GM06990 (cell line): ENCODE measurements at regions not wholly inside any gene's neighbourhood (a gene's known extent, or its start where the extent isn't known, plus 50 kb on each side); places are given as distances from the start of the nearest gene placed in this dataset.

Source experiments
- DNase-seq: peaks from one replicate; pipeline ENCODE4 v3.0.0-alpha.2; 2011; ENCODE audit not compliant: insufficient read length; ENCODE audit errors: extremely low read depth
- H3K27me3 ChIP-seq: replicated peaks from 2 replicates; pipeline ENCODE4 v1.6.0; 2011; ENCODE audit warnings: low read length; ENCODE audit not compliant: control insufficient read depth, insufficient read depth
- H3K36me3 ChIP-seq: 2 replicates; pipeline ENCODE4 v1.5.1; 2011; ENCODE audit warnings: low read length; ENCODE audit not compliant: control insufficient read depth, insufficient read depth
- H3K4me3 ChIP-seq: replicated peaks from 2 replicates; pipeline ENCODE4 v1.5.1; 2011; ENCODE audit warnings: low read depth, mild to moderate bottlenecking, control low read depth, low read length
- TF ChIP-seq, protein P1 (sequence below): IDR thresholded peaks from 2 replicates; pipeline ENCODE4 v1.5.1; 2011; ENCODE audit warnings: low read length, control low read depth, mild to moderate bottlenecking, inconsistent platforms; ENCODE audit not compliant: insufficient read depth, poor library complexity, severe bottlenecking

- TF ChIP-seq, protein P1, sequence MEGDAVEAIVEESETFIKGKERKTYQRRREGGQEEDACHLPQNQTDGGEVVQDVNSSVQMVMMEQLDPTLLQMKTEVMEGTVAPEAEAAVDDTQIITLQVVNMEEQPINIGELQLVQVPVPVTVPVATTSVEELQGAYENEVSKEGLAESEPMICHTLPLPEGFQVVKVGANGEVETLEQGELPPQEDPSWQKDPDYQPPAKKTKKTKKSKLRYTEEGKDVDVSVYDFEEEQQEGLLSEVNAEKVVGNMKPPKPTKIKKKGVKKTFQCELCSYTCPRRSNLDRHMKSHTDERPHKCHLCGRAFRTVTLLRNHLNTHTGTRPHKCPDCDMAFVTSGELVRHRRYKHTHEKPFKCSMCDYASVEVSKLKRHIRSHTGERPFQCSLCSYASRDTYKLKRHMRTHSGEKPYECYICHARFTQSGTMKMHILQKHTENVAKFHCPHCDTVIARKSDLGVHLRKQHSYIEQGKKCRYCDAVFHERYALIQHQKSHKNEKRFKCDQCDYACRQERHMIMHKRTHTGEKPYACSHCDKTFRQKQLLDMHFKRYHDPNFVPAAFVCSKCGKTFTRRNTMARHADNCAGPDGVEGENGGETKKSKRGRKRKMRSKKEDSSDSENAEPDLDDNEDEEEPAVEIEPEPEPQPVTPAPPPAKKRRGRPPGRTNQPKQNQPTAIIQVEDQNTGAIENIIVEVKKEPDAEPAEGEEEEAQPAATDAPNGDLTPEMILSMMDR: no peak
- Histone ChIP-seq H3K4me3 (no peak overlapping the region), H3K27me3 (no peaks in the 10 kb centered on the region), H3K36me3 (no peaks in the 10 kb centered on the region)
- DNase-seq: no peak
Observed at GRCh38 chr5:142531977-142532780, 153.7 kb downstream of the FGF1 start.

- Histone ChIP-seq H3K36me3 (no peaks in the 10 kb centered on the region), H3K27me3 (no peaks in the 10 kb centered on the region), H3K4me3 (no peak overlapping the region)
- TF ChIP-seq, protein P1: no peak
- no peak for DNase-seq
Observed at GRCh38 chr5:142530904-142531303, 155.0 kb downstream of the FGF1 start.

- Histone ChIP-seq H3K4me3 (no peak overlapping the region), H3K27me3 (no peaks in the 10 kb centered on the region), H3K36me3 (no peaks in the 10 kb centered on the region)
- TF ChIP-seq, protein P1: no peak
- no peak for DNase-seq
Observed at GRCh38 chr5:142529626-142530278, 156.1 kb downstream of the FGF1 start.

GRCh38 chr5:142527664-142528295 lies 158.1 kb downstream of the FGF1 start:
- Histone ChIP-seq H3K36me3 (no peaks in the 10 kb centered on the region), H3K4me3 (no peak overlapping the region), H3K27me3 (no peaks in the 10 kb centered on the region)
- DNase-seq: no peak
- TF ChIP-seq, protein P1: no peak

- Histone ChIP-seq H3K36me3 (no peaks in the 10 kb centered on the region), H3K4me3 (no peak overlapping the region), H3K27me3 (no peaks in the 10 kb centered on the region)
- TF ChIP-seq, protein P1: no peak
- no peak for DNase-seq
Observed at GRCh38 chr5:142527234-142527633, 158.7 kb downstream of the FGF1 start.
